ENCODE measurements at regions not wholly inside any gene's neighbourhood (a gene's known extent, or its start where the extent isn't known, plus 50 kb on each side); places are given as distances from the start of the nearest gene placed in this dataset.

DNA sequence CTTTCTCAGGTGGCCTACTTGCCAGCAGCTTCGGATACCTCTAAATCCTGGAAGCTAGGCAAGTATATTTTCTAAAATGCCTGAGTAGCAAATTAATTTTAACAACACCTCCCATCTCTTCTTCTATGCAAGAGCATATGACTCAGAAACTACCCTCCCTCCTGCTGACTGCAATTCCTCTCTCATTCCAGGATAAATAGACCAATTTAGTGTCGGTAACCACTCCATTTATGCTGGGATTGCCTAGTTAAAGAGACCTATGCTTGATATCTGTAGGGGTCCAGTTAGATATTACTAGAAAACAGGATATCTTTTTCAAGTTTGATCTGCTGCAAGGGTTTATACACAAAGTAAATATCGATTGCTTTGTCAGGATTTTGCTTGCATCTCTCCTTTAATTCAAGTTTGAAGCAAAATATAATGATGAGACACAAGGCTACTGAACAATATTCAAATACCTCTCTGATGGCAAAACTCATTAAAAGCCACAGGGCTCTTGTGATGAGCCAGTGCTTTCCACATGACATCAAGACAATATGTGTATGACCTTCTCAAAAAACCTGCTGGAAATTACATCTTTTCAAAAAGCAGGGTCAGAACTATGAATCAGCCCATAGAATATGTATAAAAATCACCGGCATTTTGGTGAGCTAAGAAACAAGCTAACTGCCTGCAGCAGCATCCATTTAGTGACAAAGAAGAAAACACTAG, 491.6 kb upstream of the NECTIN3 start:
- CTCF ChIA-PET, result no interaction called here
- H3K27ac ChIP-seq (ENCODE audit: low read depth, low read length, poor library complexity, severe bottlenecking), result no peak overlapping the region
- intact Hi-C loops (cut with micrococcal nuclease; ENCODE audit: unreplicated experiment), result no loop called here
- no peak for TF ChIP-seq EZH2 (IDR thresholded peaks at IDR 0.05; ENCODE audit: borderline replicate concordance, low read depth, low read length, poor library complexity, severe bottlenecking)
- no peaks in the 10 kb centered on the region for H3K27me3 ChIP-seq (replicated peaks; ENCODE audit: insufficient read depth, low read depth, low read length, poor library complexity)
- peaks cover 4% of the 10 kb centered on the region for H3K4me1 ChIP-seq (ENCODE audit: insufficient read depth, low read length, poor library complexity, severe bottlenecking)
- no peaks in the 10 kb centered on the region for H3K9me3 ChIP-seq (ENCODE audit: low read depth, low read length, poor library complexity, severe bottlenecking)
- H3K4me3 ChIP-seq (ENCODE audit: low read depth, low read length, poor library complexity, severe bottlenecking), result no peak overlapping the region
- H3K36me3 ChIP-seq (ENCODE audit: insufficient read depth, low read length, poor library complexity, severe bottlenecking), result no peaks in the 10 kb centered on the region
- BruUV-seq (replicated peaks), result no TSS peak
- POLR2A ChIA-PET (ENCODE audit: low non-redundant PET), result no interaction called here
- peak; percentile 49 for DNase-seq (ENCODE audit: low spot score)

DNA sequence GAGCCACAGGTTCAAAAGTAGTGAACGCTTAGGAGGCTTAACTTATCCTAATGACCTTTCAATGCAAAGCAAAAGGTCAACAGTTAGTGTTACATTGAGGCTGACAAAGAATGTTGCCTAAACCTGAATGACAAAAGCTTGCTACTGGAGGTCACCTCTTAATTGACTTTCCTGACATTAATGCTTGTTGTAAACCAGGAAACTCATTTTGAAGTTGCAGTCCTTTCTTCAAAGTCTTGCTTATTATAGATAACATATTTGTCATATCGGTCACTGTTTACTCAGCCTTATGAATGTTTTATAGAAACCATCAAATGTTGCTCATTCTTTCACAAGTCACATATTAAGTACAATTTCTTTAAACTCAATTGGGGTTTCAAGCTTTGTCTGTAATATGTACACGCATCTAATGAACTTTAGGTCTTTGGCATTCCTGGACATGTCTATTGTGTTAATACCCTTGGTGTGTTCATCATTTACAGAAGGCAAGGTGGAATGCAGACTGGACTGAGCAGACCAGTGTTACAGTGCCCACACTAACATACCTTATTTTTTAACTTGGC, 488.2 kb upstream of the NECTIN3 start:
- Histone ChIP-seq H3K27ac (ENCODE audit: low read depth, low read length, poor library complexity, severe bottlenecking) (no peak overlapping the region), H3K27me3 (replicated peaks; ENCODE audit: insufficient read depth, low read depth, low read length, poor library complexity) (no peaks in the 10 kb centered on the region), H3K4me1 (ENCODE audit: insufficient read depth, low read length, poor library complexity, severe bottlenecking) (no peaks in the 10 kb centered on the region), H3K4me3 (ENCODE audit: low read depth, low read length, poor library complexity, severe bottlenecking) (no peak overlapping the region), H3K36me3 (ENCODE audit: insufficient read depth, low read length, poor library complexity, severe bottlenecking) (no peaks in the 10 kb centered on the region), H3K9me3 (ENCODE audit: low read depth, low read length, poor library complexity, severe bottlenecking) (no peaks in the 10 kb centered on the region)
- no peak for TF ChIP-seq EZH2 (IDR thresholded peaks at IDR 0.05; ENCODE audit: borderline replicate concordance, low read depth, low read length, poor library complexity, severe bottlenecking)
- intact Hi-C loops (cut with micrococcal nuclease; ENCODE audit: unreplicated experiment), result no loop called here
- DNase-seq (ENCODE audit: low spot score), result no peak
- no TSS peak for BruUV-seq (replicated peaks)
- POLR2A ChIA-PET (ENCODE audit: low non-redundant PET), result interaction anchor here (0.8 kb wide), 1 partner anchor 291 kb away, joined by 3 read pairs; no protein-coding TSS in a partner anchor
- CTCF ChIA-PET, result no interaction called here

DNA sequence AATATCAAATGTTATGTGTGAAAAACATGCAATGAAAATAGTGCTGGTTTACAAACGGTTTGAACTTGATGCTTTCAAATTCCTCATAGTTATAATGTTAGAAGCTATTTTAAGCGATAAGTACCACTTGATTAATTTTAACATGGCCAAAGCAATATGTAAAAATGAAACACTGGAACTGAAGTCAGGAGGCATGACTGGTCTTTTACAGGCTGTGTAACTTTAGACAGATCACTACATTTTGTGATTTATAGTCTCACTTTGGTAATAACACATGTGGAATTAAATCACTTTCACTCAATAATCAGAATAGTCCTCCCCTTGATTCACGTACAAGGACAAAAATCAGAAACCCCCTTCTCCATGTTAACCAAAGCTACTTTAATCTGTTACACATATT, 482.7 kb upstream of the NECTIN3 start:
- H3K4me3 ChIP-seq (ENCODE audit: low read depth, low read length, poor library complexity, severe bottlenecking), result no peak overlapping the region
- ChIA-PET CTCF (no interaction called here), POLR2A (ENCODE audit: low non-redundant PET) (no interaction called here)
- H3K4me1 ChIP-seq (ENCODE audit: insufficient read depth, low read length, poor library complexity, severe bottlenecking), result no peaks in the 10 kb centered on the region
- TF ChIP-seq, protein P1, sequence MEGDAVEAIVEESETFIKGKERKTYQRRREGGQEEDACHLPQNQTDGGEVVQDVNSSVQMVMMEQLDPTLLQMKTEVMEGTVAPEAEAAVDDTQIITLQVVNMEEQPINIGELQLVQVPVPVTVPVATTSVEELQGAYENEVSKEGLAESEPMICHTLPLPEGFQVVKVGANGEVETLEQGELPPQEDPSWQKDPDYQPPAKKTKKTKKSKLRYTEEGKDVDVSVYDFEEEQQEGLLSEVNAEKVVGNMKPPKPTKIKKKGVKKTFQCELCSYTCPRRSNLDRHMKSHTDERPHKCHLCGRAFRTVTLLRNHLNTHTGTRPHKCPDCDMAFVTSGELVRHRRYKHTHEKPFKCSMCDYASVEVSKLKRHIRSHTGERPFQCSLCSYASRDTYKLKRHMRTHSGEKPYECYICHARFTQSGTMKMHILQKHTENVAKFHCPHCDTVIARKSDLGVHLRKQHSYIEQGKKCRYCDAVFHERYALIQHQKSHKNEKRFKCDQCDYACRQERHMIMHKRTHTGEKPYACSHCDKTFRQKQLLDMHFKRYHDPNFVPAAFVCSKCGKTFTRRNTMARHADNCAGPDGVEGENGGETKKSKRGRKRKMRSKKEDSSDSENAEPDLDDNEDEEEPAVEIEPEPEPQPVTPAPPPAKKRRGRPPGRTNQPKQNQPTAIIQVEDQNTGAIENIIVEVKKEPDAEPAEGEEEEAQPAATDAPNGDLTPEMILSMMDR (conservative IDR thresholded peaks at IDR 0.05; ENCODE audit: low read depth, low read length), result no peak
- TF ChIP-seq EZH2 (IDR thresholded peaks at IDR 0.05; ENCODE audit: borderline replicate concordance, low read depth, low read length, poor library complexity, severe bottlenecking), result no peak
- no peak for DNase-seq (ENCODE audit: low spot score)
- no peaks in the 10 kb centered on the region for H3K9me3 ChIP-seq (ENCODE audit: low read depth, low read length, poor library complexity, severe bottlenecking)
- intact Hi-C loops (cut with micrococcal nuclease; ENCODE audit: unreplicated experiment), result no loop called here
- no peaks in the 10 kb centered on the region for H3K27me3 ChIP-seq (replicated peaks; ENCODE audit: insufficient read depth, low read depth, low read length, poor library complexity)
- H3K36me3 ChIP-seq (ENCODE audit: insufficient read depth, low read length, poor library complexity, severe bottlenecking), result no peaks in the 10 kb centered on the region
- no TSS peak for BruUV-seq (replicated peaks)
- no peak overlapping the region for H3K27ac ChIP-seq (ENCODE audit: low read depth, low read length, poor library complexity, severe bottlenecking)

DNA sequence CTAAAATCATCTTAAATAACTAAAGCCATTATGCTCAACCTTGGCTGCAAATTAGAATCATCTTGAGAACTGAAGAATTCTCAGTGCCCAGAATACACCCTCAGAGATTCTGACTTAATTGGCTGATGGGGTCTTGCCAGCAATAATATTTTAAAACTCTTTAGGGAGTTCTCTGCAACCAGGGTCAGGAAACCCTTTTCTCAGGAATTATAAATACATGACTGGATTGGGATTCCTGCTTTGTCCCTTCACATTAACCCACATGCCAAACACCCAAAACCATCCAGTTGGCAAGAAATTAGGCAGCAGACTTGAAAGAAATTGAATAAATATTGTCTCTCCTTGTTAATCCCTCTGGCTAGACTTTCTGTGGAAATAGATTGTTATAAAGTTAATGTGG, 482.3 kb upstream of the NECTIN3 start:
- BruUV-seq (replicated peaks), result no TSS peak
- Histone ChIP-seq H3K4me1 (ENCODE audit: insufficient read depth, low read length, poor library complexity, severe bottlenecking) (no peaks in the 10 kb centered on the region), H3K9me3 (ENCODE audit: low read depth, low read length, poor library complexity, severe bottlenecking) (no peaks in the 10 kb centered on the region), H3K27ac (ENCODE audit: low read depth, low read length, poor library complexity, severe bottlenecking) (no peak overlapping the region), H3K4me3 (ENCODE audit: low read depth, low read length, poor library complexity, severe bottlenecking) (no peak overlapping the region), H3K27me3 (replicated peaks; ENCODE audit: insufficient read depth, low read depth, low read length, poor library complexity) (no peaks in the 10 kb centered on the region), H3K36me3 (ENCODE audit: insufficient read depth, low read length, poor library complexity, severe bottlenecking) (no peaks in the 10 kb centered on the region)
- intact Hi-C loops (cut with micrococcal nuclease; ENCODE audit: unreplicated experiment), result no loop called here
- DNase-seq (ENCODE audit: low spot score), result no peak
- ChIA-PET CTCF (no interaction called here), POLR2A (ENCODE audit: low non-redundant PET) (no interaction called here)
- TF ChIP-seq, protein P1 (conservative IDR thresholded peaks at IDR 0.05; ENCODE audit: low read depth, low read length), result no peak
- TF ChIP-seq EZH2 (IDR thresholded peaks at IDR 0.05; ENCODE audit: borderline replicate concordance, low read depth, low read length, poor library complexity, severe bottlenecking), result no peak

All from A673 (cell line).